GM21447 (cell line): ENCODE measurements at regions not wholly inside any gene's neighbourhood (a gene's known extent, or its start where the extent isn't known, plus 50 kb on each side); places are given as distances from the start of the nearest gene placed in this dataset.
"Not testable (repeated sequence)": the region's sequence is repeated elsewhere in the genome, so short reads cannot be mapped to it uniquely, and the experiment has no call there.

Experiments used
- ATAC-seq: cut with Tn5 transposase; IDR thresholded peaks from one replicate; pipeline ENCODE4 v1.9.1; 2021; ENCODE audit not compliant: unreplicated experiment

GRCh38 chr3:145620002-145620401 is 541.0 kb downstream of the PLOD2 start:
- ATAC-seq, result no peak

- no peak for ATAC-seq
Observed at GRCh38 chr3:145620486-145620885, 540.5 kb downstream of the PLOD2 start.

- ATAC-seq, result no peak
Observed at GRCh38 chr3:145623349-145623748, 537.6 kb downstream of the PLOD2 start.

- ATAC-seq, result no peak
Observed at GRCh38 chr3:145628211-145628610, 532.8 kb downstream of the PLOD2 start.

- no peak for ATAC-seq
Observed at GRCh38 chr3:145637105-145637504, 523.9 kb downstream of the PLOD2 start.

- ATAC-seq, result no peak
Observed at GRCh38 chr3:145639003-145639606, 521.9 kb downstream of the PLOD2 start.

- ATAC-seq, result no peak
Observed at GRCh38 chr3:145639875-145640274, 521.1 kb downstream of the PLOD2 start.

GRCh38 chr3:145648396-145648795 is 512.6 kb downstream of the PLOD2 start:
- no peak for ATAC-seq

GRCh38 chr3:145649368-145649887 is 511.6 kb downstream of the PLOD2 start:
- ATAC-seq, result no peak

GRCh38 chr3:145650170-145650569 is 510.8 kb downstream of the PLOD2 start:
- ATAC-seq, result no peak

- ATAC-seq, result no peak
Observed at GRCh38 chr3:145671121-145671520, 489.9 kb downstream of the PLOD2 start.

- no peak for ATAC-seq
Observed at GRCh38 chr3:145673838-145674237, 487.1 kb downstream of the PLOD2 start.

GRCh38 chr3:145678401-145678800 is 482.6 kb downstream of the PLOD2 start:
- no peak for ATAC-seq

GRCh38 chr3:145681181-145681580 is 479.8 kb downstream of the PLOD2 start:
- no peak for ATAC-seq

- not testable (repeated sequence) for ATAC-seq
Observed at GRCh38 chr3:145687978-145688377, 473.0 kb downstream of the PLOD2 start.

GRCh38 chr3:145692751-145693150 is 468.2 kb downstream of the PLOD2 start:
- ATAC-seq, result no peak

- no peak for ATAC-seq
Observed at GRCh38 chr3:145696011-145696410, 465.0 kb downstream of the PLOD2 start.

- ATAC-seq, result no peak
Observed at GRCh38 chr3:145698250-145698649, 462.7 kb downstream of the PLOD2 start.

- no peak for ATAC-seq
Observed at GRCh38 chr3:145698749-145699148, 462.2 kb downstream of the PLOD2 start.

- ATAC-seq, result no peak
Observed at GRCh38 chr3:145704020-145704419, 457.0 kb downstream of the PLOD2 start.

GRCh38 chr3:145709779-145710178 is 451.2 kb downstream of the PLOD2 start:
- not testable (repeated sequence) for ATAC-seq

GRCh38 chr3:145716519-145716918 is 444.5 kb downstream of the PLOD2 start:
- no peak for ATAC-seq

GRCh38 chr3:145719114-145719513 is 441.9 kb downstream of the PLOD2 start:
- no peak for ATAC-seq
